ENCODE measurements at regions not wholly inside any gene's neighbourhood (a gene's known extent, or its start where the extent isn't known, plus 50 kb on each side); places are given as distances from the start of the nearest gene placed in this dataset.
"Not testable (repeated sequence)": the region's sequence is repeated elsewhere in the genome, so short reads cannot be mapped to it uniquely, and the experiment has no call there.

DNA sequence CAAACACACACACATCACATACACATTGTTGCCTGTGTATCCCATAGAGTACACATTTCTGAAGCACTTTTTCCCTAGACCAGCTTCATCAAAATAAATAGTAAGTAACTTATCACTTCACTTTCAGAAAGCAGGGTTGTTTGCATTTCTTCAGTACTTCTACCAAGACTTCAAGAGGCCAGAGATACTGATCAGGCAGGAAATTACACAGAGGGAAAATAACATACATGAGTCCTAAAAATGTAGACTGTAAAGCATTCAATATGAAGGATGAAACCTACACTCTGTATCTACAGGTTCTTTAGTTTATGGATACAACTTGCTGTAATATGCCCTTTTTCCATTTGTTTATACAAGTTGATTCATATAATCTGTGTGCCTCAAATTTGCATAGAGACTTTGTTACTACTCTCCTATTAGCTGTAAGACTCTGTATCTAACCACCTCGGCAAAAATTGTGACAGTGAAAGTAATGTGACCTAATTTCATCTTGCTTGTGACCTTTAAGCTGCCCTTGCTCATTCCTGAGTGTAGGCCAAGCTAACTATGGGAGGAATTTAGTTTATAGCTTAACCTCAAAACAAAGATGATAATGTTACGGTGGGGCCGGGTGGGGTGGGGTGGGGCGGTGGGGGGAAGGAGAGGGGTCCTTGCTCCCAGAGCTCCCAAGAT lies 228.9 kb upstream of the SPOPL start:
- no peak for DNase-seq (ENCODE audit: low read depth)

DNA sequence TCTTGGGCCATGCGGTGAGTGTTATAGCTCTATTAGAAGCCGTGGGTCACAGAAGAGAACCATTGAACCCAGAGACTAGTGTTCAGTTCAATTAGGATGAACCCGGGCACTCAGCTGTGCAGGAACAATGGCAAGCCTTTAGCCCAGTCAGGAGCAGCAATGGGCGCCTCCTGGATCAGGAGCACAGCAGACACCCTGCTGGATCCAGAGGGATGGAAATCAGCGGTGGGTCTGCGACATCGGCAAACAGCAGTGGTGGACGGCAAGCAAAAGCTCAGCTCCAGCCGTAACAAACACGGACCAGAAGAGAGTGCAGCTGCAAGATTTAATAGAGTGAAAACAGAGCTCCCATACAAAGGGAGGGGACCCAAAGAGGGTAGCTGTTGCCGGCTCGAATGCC lies 228.3 kb upstream of the SPOPL start:
- DNase-seq (ENCODE audit: low read depth): not testable (repeated sequence)

DNA sequence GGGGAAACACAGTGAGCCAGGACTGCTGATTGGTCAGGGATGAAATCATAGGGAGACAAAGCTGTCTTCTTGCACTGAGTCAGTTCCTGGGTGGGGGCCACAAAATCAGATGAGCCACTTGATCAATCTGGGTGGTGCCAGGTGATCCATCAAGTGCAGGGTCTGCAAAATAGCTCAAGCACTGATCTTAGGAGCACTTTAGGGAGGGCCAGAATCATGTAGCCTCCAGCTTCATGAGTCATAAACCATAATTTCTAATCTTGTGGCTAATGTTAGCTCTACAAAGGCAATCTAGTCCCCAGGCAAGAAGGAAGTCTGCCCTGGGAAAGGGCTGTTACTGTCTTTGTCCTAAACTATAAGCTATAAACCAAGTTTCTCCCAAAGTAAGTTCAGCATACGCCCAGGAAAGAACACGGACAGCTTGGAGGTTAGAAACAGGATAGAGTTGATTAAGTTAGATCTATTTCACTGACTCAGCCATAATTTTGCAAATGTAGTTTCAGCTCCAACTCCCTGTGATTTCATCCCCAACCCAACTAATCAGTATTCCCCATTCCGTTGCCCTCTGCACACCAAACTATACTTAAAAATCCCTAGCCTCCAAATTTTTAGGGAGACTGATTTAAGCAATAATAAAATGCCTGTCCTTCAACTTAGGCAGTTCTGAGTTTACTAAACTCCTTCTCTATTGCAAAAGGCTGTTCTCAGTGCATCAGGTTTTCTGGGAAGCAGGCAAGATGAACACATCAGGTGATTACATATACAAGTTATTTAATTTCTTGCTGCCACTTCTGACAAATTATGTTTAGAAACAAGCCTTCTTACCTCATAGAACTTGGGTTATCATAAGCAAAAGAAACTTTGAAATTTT lies 226.9 kb upstream of the SPOPL start:
- DNase-seq (ENCODE audit: low read depth): no peak

DNA sequence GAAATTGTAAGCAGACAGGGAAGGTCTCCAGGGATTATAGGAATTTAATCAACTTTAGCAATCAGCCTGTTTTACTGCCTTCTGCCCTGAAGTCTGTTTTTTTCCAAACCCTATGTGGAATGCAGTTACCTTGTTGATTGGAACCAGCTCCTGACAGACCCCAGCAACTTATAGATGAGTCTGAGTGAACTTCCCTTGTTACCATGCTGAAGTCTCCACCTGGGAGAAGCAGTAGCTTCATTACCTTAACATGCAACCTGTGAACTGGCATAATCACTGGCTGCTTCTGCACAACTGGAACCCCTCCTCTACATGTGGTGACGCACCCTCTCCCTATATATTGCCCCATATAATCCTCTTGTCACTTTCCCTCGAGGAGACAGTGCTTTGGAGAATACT lies 226.3 kb upstream of the SPOPL start:
- no peak for DNase-seq (ENCODE audit: low read depth)

DNA sequence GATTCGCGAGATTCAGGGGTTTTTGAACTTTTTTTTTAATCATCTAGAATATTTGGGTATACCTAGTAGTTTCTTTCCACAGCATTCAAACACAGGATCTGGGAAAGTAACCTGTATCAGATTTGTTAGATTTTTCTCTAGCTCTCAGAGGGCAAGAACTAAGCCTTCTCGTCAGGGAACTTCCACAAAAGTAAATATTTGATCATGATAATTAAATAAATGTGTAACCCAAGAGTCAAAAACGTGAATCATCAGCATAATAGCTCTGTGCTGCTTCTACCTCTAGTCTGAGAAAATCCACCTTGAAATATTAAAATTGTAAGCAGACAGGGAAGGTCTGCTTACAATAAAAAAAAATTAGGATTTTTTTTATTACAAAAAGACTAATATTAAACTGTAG lies 225.7 kb upstream of the SPOPL start:
- no peak for DNase-seq (ENCODE audit: low read depth)

DNA sequence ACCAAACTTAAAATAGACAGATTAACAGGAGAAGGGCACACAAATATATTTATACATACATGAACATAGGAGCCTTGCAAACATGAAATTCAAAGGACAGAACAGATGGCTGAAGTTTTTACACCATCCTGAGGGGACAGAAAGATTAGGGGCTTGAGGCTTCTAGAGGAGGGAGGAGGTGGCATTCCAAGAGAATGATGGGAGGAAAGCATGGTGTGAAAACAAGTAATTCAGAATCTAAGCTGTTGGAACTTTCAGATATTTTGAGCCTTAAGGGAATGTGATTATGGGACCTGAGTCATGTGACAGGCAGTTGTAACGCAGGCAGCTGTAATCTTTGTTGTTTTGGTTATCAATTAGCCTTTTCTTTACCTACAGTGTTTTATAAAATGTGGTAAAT lies 225.2 kb upstream of the SPOPL start:
- no peak for DNase-seq (ENCODE audit: low read depth)

DNA sequence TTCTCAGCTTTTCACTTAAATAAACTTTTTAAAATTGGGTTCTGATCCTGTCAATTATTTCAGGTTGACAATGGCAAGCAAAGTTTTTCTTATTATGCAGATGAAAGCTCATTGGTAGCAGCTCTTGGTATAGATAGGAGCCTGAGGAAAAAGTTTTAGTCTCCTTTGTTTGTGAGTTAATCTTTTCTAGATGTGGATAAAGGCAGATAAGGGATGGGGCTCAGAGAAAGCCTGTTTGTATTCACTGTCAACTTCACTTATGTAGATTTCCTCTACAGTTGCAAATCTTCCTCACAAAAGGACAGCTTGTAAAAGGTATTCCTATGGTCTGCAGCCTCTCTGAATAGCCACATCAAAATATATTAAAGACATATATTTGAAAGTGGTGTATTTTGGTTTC lies 224.5 kb upstream of the SPOPL start:
- DNase-seq (ENCODE audit: low read depth): no peak

DNA sequence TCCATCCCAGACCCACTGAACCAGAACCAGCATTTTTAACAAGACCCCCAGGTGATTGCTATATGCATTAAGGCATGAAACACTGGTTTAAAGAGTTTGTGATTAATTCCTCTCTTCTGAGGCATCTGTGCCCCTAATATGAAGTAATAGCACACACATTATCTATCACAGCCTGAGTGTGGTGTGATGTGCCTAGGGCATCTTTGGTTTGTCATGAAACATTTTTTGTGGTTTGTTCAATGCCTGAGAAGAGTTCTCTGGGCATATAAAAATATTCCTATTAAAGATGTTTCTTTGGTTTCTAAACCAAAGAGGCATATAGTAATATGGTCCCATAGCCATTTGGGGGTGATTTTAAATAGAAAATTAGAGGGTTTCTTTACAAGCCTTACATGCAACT lies 221.7 kb upstream of the SPOPL start:
- DNase-seq (ENCODE audit: low read depth): no peak

DNA sequence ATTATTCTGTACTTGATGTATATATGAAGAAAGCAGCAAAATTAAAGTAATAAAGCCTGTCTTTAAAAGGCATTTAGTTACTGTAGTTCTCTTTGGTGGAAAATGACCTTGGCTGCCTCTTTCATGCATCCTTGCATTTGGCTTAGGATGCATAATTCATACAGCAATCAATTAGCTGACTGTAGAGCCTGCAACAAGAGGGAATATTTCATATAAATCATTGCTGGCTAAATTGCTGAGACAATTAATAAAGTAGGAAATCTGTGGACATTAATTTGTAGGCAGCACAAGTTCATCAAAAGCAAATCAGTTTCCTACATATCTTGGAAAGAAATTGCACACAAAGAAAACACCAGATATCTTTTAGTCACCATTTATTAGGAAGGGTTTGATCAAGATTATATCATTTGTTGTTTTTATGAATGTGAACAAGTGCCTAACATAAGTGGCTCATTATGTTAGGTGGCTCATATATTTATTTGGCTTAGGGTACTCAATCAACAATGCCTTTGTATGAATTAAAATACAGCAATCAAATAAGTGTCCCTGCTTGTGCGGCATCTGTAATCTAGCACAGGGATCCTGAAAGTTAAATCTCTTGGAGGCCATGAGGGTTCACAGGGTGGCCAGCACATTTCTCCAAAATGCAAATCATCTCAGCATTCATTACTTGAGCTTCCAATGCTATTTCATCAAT lies 220.4 kb upstream of the SPOPL start:
- no peak for DNase-seq (ENCODE audit: low read depth)

DNA sequence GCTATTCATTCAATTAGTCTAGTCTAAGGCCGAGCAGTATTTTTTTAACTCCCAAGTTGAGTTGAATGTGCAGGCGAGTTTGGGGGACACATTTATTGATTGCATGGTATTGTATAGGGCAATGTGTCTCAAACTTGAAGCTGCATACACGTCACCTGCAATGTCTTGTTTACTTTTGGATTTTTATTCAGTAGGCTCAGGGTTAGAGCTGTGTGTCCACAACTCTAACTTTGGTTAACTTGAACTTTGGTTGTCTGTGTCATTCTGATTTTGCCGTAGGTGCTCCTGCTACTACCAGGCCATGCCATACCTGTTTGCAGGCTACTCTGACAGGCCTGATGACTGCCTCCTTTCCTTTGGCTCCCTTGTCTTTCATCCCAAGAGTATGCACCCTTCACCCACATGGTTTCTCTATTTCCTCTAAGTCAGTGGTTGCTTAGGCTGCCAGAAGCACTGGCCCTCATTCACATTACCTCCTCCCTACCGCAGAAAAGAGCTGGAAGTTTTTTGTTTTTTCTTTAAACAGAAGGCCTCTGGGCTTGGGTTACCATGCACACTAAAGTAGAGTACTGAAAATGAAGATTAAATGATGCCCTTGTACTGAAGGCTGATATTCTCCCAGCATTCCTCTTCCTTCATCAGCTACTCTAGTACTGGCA lies 219.4 kb upstream of the SPOPL start:
- DNase-seq (ENCODE audit: low read depth): no peak

DNA sequence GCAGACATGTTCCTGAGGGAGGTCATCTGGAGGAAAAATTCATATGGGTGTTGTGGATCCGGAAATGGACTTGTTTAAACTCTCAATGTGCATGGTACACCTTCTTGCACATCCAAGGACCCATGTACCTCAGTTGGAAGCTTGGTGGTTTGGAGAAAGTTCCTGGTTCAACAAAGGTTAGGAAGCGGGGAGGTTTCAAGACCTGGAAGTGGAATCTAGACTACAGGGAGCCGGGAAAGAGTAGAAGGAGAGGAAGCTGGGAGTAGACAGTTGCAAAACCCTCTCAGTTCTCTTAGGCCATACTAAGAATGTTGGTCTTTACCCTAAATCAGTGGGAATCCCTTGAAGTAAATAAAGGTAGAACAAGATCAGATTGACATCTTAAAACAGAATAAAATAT lies 209.8 kb upstream of the SPOPL start:
- no peak for DNase-seq (ENCODE audit: low read depth)

DNA sequence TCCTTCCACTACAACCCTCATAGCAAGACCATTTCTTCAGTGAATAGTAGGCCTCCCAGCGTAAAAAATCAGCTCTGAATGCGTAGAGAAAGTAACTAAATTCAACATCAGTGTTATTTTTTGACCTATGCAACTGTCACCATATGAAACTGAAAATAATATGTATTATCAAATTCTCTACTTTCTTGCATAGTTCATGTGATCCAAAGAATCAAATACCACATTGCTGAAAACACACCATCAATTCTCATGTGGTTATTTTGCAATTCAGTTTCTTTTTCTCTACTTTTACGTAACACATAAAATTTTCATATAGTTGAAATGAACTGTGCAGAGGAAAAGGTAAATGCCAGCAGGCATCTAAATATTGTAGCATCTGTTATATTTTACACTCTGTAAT lies 208.5 kb upstream of the SPOPL start:
- DNase-seq (ENCODE audit: low read depth): no peak

DNA sequence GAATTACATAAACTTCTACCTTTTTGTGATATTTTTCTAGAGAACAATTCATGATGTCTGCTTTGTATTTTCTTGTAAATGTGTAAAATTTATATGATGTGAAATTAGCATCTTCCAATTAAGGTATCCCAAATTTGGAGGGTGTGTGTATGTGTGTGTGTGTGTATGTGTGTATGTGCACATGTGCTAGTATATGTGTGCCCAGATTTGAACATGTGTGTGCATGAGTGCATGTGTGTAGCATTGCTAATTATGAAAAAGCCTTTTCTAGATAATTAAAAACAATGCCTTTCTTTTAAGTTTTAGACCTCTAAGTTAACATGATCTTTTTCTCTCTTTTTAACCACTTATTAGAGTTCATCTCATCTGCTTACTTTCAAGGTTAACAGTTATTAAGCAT lies 208.0 kb upstream of the SPOPL start:
- no peak for DNase-seq (ENCODE audit: low read depth)

DNA sequence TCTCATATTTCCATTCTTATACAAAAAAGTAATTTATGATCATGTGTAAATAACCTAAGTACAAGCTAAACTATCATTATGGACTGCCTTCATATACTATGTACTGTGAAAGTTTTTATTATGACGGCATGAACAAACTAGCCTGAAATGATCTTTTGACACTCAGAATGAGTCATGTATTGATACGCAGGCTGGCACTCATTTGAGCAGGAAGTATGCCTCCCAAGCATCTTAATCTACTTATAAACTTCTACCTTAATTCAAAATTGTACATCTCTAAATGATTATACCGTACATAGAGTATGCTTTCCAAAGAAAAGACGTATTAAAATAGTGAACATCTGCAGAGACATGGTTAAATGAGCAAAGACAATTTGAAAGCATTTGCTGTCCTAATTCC lies 207.1 kb upstream of the SPOPL start:
- DNase-seq (ENCODE audit: low read depth): no peak

DNA sequence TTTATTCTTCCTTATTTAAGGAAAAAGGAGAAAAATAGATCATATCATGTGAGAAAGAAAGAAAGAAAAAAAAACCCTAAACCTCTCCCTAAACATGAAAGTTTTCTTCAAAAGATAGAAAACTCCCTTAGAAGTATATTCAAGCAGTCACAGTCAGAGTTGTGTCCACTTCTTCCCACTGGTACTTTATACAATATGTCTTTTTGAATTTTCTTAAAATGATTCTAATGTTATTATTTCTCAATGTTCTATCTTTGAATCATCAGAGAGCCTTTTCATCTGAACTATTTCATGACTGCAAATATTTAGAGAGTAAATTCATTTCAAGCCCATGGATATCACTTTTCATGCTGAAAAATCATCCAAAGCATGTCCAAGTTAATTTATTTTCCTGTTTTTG lies 205.2 kb upstream of the SPOPL start:
- DNase-seq (ENCODE audit: low read depth): no peak

DNA sequence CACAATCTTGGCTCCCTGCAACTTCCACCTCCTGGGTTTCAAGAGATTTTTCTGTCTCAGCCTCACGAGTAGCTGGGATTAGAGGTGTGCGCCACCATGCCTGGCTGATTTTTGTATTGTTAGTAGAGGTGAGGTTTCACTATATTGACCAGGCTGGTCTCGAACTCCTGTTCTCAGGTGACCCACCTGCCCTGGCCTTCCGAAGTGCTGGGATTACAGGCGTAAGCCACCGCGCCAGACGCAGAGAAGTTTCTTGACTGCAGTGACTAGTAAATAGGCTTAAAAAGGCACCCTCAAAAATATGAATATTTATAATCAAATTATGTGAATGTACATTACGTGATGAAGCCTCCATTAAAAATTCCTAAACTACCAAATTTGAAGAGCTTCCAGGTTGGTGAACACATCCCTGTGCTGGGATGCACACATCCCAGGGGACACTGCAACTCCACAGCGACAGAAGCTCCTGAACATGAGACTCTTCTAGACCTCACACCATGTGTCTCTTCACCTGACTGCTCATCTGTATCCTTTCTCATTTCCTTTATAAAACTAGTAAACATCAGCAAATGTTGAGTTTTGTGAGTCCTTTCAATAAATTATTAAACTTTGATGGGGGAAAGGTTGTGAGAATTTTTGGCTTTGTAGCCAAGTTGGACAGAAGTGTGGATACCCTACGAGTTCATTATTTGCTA lies 203.3 kb upstream of the SPOPL start:
- DNase-seq (ENCODE audit: low read depth): no peak

DNA sequence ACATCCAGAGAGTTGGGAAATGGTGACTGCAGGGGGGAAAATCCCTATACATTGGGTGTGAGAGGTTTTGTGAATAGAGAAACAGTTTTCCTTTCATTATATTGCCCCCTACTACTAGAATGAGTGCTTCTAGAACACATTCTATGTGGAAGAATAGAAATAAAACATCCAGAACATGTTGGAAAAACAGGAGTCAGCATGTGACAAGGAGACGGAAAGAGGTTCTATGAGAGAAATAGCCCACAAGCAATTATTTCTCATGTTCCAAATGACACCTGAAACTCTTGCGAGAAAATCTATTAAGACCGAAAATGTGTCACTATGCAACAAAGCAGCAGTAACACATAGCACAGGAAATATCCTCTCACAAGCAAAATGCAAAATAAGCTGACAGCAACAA lies 202.7 kb upstream of the SPOPL start:
- DNase-seq (ENCODE audit: low read depth): no peak

DNA sequence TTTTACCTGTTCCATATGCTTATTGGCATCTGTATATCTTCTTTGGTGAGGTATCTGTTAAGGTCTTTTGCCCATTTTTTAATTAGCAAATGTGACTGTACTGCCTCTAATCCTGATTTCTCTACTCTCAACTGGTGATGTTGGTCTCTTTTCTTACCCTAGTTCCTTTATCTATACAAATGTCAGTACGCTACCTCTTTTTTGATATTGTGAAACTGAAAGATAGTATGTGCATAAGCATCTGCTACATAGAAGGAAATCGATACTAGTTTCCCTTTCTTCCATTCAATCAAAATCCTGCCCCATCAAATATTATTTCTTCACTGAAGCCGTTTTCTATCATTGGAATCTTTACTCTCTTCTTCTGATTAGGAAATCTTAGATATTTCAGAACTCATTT lies 194.9 kb upstream of the SPOPL start:
- no peak for DNase-seq (ENCODE audit: low read depth)

DNA sequence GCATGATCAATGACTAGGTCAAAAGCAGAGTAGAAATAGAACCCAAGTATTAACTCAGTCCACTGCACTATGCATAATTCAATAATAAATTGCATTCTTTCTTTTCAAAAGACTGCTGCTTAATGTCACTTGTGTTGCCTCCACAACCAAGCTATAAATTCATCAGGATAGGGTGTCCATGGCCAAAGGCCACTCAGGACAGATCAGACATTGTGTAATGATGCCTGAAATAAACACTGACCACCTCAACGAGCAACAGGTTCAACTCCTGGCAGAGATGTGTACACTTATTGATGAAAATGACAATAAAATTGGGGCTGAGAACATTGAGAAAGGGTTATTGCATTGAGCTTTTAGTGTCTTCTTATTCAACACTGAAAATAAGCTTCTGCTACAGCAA lies 194.5 kb upstream of the SPOPL start:
- DNase-seq (ENCODE audit: low read depth): no peak

DNA sequence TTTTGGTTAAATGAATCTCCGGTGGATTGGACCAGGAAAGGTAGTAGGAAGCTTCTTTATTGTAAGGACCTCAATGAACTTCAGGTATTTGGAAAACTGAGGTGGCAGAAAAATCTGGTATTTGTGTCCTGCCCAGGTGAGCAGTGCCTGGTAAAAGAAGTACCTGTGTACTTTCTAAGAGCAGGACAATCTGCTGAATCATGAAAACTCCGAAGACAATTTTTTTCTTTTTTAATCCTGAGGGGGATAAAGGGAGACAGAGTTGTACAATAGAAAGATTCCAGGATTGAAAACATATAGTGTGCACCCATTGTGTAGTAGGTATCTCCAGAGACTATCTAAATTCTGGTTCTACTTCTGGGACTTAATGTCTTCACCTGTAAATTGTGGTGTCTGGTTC lies 191.8 kb upstream of the SPOPL start:
- DNase-seq (ENCODE audit: low read depth): no peak

DNA sequence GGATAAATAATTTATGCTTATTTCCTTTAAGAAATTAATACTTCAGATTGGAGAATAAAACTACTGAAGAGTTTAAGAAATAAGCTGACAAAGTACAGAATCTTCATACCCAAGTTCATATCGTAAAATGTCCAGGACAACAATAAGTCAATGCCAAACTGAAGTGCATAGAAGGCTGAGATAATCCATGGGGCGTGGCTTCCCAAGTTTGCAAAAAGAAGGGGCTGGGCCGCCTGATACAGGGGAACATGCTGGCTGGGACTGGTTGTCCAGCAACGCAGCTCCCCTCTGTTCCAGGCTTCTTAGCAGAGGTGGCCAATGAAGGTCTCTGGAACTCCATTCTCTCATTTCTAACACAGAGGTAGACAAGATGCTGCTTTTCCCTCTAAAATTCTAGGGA lies 189.5 kb upstream of the SPOPL start:
- no peak for DNase-seq (ENCODE audit: low read depth)

DNA sequence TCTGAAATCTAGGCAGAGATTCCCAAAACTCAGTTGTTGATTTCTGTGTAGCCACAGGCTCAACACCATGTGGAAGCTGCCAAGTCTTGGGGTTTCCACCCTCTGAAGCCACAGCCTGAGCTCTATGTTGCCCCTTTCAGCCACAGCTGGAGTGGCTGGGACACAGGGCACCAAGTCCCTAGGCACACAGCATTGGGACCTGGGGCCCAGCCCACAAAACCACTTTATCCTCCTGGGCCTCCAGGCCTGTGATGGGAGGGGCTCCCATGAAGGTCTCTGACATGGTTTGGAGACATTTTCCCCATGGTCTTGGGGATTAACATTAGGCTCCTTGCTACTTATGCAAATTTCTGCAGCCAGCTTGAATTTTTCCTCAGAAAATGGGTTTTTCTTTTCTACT lies 186.0 kb upstream of the SPOPL start:
- not testable (repeated sequence) for DNase-seq (ENCODE audit: low read depth)
